Bronchial epithelial cell (primary cell): ENCODE measurements at regions not wholly inside any gene's neighbourhood (a gene's known extent, or its start where the extent isn't known, plus 50 kb on each side); places are given as distances from the start of the nearest gene placed in this dataset.

Experiments
- DNase-seq: peaks from one replicate; pipeline ENCODE4 v3.0.0-alpha.2; 2010; ENCODE audit warnings: low read depth
- FAIRE-seq: peaks from 2 replicates; lab custom pipeline; 2011; peaks lifted over from hg19 to GRCh38; lab: Jason Lieb, UNC
- H3K27me3 ChIP-seq: 2 replicates; pipeline ENCODE4 v1.5.1; 2011; ENCODE audit warnings: low read length; ENCODE audit not compliant: control insufficient read depth, insufficient read depth
- H3K36me3 ChIP-seq: 2 replicates; pipeline ENCODE4 v1.5.1; 2011; ENCODE audit warnings: low read length; ENCODE audit not compliant: control insufficient read depth, insufficient read depth
- H3K4me3 ChIP-seq: 2 replicates; pipeline ENCODE4 v1.5.1; 2011; ENCODE audit warnings: mild to moderate bottlenecking, low read depth, low read length, control low read depth
- TF ChIP-seq, protein P1 (sequence below): IDR thresholded peaks from 2 replicates; pipeline ENCODE4 v1.5.1; 2011; ENCODE audit warnings: mild to moderate bottlenecking, moderate library complexity, low read length, control low read depth, inconsistent platforms; ENCODE audit not compliant: insufficient read depth, severe bottlenecking

DNA sequence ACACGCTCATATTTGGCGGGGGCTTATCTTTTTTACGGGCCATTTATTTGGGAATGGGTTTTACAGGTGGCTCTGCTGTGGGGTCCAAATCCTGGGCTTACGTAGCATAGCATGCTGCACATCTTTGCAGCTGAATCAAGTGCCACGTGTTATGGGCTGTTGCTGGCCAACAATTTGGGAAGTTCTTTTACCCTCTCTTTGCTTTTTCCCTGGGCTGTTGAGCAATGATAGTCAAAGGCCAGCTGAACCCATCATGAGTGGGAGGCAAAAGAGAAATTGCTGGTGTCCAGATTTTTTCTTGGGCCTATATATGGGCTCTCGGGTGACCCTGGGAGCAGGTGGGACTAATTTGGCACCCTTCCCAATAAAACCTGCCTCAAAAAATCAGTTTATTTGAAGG, 209.3 kb upstream of the SATB1 start:
- TF ChIP-seq, protein P1, sequence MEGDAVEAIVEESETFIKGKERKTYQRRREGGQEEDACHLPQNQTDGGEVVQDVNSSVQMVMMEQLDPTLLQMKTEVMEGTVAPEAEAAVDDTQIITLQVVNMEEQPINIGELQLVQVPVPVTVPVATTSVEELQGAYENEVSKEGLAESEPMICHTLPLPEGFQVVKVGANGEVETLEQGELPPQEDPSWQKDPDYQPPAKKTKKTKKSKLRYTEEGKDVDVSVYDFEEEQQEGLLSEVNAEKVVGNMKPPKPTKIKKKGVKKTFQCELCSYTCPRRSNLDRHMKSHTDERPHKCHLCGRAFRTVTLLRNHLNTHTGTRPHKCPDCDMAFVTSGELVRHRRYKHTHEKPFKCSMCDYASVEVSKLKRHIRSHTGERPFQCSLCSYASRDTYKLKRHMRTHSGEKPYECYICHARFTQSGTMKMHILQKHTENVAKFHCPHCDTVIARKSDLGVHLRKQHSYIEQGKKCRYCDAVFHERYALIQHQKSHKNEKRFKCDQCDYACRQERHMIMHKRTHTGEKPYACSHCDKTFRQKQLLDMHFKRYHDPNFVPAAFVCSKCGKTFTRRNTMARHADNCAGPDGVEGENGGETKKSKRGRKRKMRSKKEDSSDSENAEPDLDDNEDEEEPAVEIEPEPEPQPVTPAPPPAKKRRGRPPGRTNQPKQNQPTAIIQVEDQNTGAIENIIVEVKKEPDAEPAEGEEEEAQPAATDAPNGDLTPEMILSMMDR: no peak
- Histone ChIP-seq H3K4me3 (no peak overlapping the region), H3K27me3 (no peaks in the 10 kb centered on the region), H3K36me3 (no peaks in the 10 kb centered on the region)
- DNase-seq (no peak), FAIRE-seq (no peak)

DNA sequence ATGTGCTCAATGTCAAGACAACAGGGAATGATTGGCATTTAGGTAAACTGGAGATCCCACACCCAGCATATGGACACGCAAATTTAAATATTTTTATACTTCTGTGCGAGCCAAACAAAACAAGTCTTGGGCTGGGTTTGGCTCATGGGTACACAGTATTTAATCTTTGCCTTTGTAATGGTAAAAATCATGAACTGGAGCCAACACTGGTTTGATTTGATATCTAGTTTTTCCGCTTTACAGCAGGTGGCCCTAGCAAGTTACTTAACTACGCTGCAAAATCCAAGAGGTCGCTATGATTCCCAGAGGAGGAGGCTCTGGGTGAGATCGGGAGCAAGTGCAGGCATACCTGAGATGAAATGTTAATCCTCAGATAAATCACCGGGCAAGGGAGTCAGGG, 207.9 kb upstream of the SATB1 start:
- TF ChIP-seq, protein P1: no peak
- Histone ChIP-seq H3K27me3 (no peaks in the 10 kb centered on the region), H3K4me3 (no peak overlapping the region), H3K36me3 (no peaks in the 10 kb centered on the region)
- FAIRE-seq (no peak), DNase-seq (no peak)

DNA sequence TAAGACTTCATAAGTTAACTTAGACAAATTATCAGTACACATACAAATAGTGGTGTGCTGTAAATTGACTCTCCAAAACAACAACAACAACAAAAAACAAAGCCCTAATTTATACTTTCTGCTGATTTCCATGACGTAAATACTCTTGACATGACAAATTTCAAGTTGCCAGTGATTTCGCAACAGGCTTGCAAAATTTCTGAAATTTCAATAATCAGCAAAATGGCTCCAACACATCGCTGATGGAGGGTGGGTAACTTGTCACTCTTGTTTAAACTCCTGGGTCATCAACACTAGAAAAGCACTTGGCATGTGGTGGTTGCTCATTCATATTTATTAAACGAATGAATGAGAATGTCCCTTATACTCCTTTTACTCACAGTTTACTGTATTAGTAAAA, 205.2 kb upstream of the SATB1 start:
- TF ChIP-seq, protein P1: no peak
- no peak overlapping the region for H3K4me3 ChIP-seq
- H3K27me3 ChIP-seq: no peaks in the 10 kb centered on the region
- FAIRE-seq (no peak), DNase-seq (no peak)
- H3K36me3 ChIP-seq: no peaks in the 10 kb centered on the region

DNA sequence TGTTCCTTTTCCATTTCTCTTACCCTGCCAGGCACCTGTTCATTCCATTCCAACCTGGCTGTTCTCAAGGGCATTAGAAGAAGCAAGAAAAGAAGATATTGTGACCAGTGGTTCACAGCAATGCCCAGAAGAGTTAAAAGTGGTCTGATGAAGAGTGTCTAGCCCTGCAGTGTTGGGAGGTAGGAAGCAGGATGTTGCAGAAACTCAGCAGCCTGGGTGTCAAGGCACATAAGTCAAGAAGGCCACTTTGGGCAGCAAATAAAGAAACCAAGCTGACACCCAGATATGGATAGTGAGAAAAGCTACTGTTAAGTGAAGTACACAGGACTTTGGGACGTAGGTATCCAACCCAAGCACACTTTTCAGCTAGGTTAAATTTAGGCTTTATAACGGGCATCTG, 199.9 kb upstream of the SATB1 start:
- FAIRE-seq: no peak
- TF ChIP-seq, protein P1: no peak
- H3K36me3 ChIP-seq: no peaks in the 10 kb centered on the region
- H3K27me3 ChIP-seq: no peaks in the 10 kb centered on the region
- no peak overlapping the region for H3K4me3 ChIP-seq
- no peak for DNase-seq

DNA sequence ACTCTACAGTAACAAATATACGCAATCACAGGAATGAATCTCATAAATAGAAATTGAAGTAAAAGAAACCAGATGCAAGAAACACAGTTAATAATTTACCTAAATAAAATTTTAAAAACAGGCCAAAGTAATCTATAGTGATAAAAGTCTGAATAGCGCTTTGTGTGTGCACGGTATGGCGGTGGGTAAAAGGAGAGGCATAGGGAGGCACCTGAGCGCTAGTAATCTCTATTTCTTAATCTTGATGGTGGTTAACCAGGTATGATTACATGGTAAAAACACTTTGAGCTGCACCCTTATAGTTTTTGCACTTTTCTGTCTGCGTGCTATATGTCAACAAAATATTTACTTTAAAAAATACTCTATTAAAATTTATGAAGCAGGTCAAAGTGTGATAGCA, 198.1 kb upstream of the SATB1 start:
- Histone ChIP-seq H3K4me3 (no peak overlapping the region), H3K27me3 (no peaks in the 10 kb centered on the region), H3K36me3 (no peaks in the 10 kb centered on the region)
- TF ChIP-seq, protein P1: no peak
- FAIRE-seq (no peak), DNase-seq (no peak)

DNA sequence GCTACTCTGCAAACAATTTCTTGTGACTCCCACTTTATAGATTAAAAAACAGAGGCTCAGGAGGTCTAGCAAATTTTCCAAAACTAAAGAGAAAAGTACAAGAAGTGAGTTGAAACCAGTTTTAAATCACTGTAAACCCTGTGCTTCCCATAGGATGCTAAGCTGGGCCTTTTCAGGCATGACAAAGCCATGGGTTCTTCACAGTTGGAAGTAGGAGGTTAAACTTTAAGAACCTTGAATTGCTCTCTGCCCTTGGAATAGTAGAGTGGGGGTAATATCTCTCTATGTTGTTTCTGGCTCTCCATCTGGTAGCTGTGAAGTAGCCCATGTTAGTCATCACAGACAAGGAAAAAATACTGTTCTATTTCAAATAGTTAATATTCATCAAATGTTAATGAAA, 193.6 kb upstream of the SATB1 start:
- DNase-seq (no peak), FAIRE-seq (no peak)
- Histone ChIP-seq H3K4me3 (no peak overlapping the region), H3K36me3 (no peaks in the 10 kb centered on the region), H3K27me3 (no peaks in the 10 kb centered on the region)
- TF ChIP-seq, protein P1: no peak
